Endometrium (tissue), 2 donors: ENCODE measurements at regions not wholly inside any gene's neighbourhood (a gene's known extent, or its start where the extent isn't known, plus 50 kb on each side); places are given as distances from the start of the nearest gene placed in this dataset.
"Not testable (repeated sequence)": the region's sequence is repeated elsewhere in the genome, so short reads cannot be mapped to it uniquely, and the experiment has no call there.

Source experiments
- FAIRE-seq: peaks from 2 replicates; lab custom pipeline; 2012; peaks lifted over from hg19 to GRCh38; lab: Jason Lieb, UNC
- donor health status: control.
- donor health status: control.

DNA sequence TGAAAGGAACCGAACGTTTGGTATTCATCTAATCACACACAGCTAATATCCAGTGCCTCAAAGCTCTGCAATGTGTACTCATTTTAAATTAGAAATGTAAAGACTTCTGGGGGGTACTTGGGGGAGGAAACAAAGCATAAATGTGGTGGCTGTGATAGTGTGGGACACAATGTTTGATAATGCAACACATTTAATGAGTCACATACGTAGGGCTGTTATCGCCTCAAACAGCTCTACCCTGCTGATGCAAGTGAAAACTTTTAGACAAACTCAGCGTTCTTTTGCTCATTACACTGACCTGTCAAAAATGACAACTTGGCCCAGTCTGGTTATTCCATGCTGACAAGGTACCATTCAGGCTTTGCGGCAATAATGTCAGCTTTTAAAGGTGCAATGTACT, 1227.1 kb upstream of the CELF4 start:
- no peak for FAIRE-seq

DNA sequence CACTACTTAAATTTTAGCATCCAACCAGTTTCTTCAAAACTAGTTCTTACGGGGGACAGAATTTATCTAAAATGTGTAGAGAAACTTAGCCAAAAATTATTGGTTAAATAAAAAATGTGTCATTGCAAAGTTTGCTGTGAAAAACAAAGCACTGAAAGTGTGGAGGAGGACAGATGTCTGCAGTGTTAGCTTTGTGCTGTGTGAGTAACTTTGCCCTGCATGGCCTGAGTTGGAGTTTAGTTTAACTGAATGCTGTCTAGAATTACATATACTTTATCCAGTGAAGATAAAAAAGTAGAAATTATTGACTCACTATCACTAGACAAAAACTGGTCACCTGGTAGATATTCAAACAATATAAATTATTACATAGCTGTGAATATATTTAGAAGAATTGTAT, 1225.2 kb upstream of the CELF4 start:
- no peak for FAIRE-seq

DNA sequence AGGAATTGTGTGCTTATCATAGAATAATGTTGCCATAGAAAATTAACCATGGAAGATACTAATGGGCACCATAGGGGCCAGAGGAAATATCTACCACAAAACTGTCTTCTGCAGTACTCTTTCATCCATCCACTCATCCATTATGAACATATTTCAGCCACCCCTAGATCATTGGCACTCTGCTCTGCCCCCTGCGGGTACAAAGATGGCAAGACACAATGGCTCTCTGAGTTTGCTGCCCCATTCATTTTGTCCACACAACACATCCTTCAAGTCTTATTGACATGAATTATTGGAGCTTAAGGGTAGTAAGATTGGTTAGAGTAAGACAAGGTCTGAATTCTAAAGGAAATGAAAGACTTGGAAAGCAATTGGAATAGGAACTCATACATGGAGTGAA, 1224.7 kb upstream of the CELF4 start:
- no peak for FAIRE-seq

DNA sequence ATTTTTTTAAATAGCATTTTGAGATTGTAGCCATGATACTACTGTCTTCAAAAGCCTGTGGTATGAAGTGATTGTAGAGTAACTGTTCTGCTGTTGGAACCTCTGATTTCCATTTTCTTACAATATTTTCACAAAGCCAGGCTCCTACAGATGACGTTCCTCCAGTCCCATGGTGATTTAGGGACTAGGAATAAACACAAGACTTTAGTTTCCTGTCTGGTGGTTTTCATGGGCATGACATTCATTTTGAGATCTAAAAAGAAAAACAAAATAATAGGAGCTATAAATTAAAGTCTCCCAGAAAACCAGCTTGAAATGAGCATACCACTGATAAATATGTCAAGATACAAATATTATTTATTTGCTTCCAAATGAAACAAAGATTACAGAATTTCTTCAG, 1223.5 kb upstream of the CELF4 start:
- no peak for FAIRE-seq

DNA sequence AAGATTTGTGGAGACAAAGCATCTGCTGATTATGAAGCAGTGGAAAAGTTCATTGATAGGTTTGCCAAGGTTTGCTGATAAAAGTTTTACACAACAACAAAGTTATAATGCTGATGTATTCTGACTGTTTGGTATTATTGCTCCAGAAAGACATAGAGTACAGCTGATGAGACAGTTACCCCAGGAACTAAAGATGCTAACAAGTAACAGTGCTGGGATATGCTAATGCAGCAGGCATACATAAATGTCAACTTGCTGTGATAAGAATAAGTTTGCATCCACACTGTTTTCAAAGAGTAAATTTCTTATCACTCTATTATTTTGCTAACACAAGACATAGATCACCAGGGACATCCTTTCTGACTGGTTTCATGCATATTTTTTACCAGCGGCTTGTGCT, 1221.3 kb upstream of the CELF4 start:
- FAIRE-seq, result no peak

DNA sequence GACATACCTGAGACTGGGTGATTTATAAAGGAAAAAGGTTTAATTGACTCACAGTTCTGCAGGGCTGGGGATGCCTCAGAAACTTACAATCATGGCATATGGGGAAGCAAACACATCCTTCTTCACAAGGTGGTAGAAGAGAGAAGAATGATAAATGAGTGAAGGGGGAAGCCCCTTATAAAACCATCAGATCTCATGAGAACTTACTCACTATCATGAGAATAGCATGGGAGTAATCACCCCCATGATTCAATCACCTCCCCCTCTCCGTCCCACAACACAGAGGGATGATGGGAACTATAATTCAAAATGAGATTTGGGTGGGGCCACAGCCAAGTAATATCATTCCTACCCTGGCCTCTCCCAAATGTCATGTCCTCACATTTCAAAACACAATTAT, 1206.0 kb upstream of the CELF4 start:
- FAIRE-seq, result not testable (repeated sequence)

DNA sequence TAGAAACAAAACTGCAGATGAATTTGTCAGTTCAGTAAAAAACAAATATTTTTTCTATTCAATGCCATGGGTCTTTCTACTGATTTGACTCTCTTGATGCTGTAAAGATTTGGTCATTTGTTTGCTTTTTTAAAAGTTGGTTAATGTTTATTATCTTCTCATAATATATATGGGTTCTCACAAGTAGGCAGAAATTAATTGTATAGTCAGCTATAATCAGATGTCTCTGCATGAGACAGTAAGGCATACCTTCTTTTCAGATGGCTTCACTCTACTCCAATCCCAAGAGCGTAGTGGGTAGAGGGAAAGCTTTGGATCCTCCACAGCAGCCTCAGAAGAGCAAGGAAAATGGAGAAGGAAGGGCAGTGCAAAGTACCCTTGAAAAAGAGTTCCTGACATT, 1202.9 kb upstream of the CELF4 start:
- FAIRE-seq, result no peak

DNA sequence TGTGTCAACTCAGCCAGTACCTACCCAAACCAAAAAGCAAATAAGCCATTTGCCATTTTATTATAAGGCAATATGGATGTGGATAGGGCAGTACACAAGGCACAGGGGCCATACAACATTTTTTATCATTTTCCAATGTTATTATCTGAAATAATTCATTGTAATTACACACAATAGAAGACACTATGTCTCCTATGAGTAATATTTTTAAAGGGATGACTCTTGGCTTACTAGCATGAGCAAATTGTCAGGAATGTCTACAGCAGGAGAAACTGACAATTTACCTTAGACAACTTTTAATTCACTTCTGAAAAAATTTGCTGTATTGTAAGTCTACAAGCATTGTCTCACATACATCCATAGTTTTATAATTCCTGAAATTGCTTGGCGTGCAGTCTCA, 1193.9 kb upstream of the CELF4 start:
- no peak for FAIRE-seq

DNA sequence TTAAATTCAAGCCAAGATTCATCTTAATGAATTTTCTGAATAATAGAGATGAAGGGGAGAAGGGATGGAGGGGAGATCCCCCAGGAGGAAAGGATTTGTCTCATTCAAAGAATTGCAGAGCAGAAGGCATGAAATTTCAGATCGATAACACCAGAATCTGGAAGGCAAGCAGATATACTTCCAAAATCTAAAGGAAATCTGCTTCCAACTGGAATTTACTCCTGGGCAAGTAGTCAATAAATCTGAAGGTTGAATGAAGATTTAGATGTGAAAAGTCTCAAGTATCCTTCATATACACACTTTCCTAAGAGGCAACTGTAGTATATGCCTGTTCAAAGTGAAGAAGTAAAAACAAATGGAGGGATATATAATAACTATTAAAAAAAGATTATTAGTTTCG, 1190.8 kb upstream of the CELF4 start:
- FAIRE-seq, result no peak

DNA sequence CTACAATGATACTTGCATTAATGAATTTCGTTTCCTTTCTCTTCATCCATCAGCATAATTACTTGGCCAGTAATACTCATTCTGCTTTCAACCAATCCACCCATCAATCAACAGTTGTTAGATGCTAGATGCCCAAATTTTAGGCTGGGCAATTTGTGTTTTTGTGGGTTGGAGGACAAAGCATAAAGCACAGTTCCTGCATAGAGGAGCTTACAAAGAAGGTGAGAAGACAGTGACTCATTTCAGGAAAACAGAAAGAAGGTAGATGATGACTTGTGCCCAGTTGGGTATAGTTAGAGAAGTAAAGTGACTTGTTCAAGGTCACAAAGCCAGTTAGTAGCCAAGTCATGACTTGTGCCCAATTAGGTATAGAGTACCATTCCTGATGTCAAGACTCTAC, 1186.8 kb upstream of the CELF4 start:
- FAIRE-seq, result no peak

DNA sequence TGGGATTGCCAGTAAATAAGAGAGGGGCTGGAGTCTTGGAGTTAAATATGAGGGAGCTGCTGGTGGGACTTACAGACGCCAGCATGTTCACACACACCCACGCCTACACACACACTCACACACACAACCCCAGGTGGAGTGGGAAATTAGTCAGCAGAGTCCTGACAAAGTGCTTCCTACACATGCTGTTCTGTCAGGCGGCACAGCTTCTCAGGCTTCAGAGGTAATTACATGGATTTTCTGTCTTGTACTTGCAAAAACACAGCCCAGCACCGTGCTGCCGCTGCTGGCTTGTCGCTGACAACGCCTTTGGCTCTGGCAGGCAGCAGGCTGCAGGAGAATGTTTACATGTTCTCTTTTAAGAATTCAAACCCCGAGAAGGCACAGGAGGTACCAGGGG, 1186.3 kb upstream of the CELF4 start:
- no peak for FAIRE-seq

DNA sequence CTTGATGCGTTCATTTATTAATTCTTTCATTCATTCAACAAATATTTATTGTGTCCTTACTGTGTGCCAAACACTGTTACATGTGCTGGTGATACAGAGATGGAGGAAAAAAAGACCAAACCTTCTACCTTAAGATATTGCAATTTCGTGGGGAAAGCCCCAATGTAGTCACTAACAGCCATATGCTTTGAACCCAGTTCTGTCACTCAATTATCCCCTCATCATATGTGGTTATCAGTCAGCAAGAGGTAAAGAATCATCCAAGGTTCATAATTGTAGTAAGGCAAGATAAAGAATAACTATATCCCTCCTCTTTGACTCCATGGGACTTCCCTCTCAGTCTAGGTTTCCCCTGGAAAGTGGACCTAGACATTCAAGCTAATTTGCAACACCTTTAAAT, 1185.6 kb upstream of the CELF4 start:
- no peak for FAIRE-seq

DNA sequence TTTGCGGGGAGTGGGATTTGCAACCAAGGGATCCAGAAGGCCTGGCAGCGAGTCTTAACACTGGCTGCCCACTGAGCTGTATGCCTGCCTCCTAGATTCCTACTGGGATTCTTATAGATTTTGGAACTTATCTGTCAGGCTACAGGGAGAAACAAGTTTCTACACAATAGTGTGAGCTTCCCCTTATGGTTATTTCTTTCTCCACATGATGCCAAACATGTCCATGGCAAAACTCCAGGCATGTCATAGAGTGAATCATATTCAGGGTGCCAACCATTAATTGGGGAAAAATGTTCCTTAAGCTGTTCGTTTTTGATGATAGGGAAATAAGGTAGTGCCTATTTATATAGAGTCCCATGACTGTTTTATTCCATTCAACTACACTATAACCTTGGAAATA, 1185.2 kb upstream of the CELF4 start:
- FAIRE-seq, result no peak

DNA sequence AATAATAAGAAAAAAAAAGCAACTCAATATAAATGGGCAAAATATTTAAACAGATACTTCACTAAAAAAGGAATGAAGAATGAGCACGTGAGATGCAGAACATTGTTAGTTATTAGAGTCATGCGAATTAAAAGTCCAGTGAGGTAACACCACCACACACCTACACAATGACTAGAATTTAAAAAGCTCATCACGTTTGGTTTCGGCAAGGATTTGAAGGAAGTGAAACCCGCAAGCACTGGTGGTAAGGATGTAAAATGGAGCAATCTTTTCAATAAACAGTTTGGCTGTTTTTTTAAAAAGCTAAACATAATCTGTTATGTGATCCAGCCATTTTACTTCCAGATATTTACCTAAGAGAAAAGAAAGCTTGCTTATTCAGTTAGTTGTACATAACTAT, 1181.6 kb upstream of the CELF4 start:
- no peak for FAIRE-seq

DNA sequence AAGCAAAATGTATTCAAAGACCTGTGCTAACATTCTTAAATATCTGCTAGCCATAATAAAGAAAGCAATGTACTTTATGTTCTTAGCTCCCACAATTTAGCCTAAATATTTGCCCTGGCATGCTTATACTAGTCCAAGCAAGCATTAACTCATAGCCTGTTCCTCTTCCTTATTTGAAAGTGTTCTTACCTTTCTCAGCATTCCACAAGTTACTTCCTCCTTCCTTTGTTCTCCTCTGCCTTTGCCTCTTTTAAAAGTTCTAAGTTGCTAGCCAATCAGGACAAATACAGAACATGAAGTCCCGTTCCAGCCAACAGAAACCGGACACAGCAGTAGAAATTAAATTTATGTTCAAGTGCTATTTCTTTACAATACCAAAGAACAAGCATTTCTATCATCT, 1154.6 kb upstream of the CELF4 start:
- FAIRE-seq, result not testable (repeated sequence)

DNA sequence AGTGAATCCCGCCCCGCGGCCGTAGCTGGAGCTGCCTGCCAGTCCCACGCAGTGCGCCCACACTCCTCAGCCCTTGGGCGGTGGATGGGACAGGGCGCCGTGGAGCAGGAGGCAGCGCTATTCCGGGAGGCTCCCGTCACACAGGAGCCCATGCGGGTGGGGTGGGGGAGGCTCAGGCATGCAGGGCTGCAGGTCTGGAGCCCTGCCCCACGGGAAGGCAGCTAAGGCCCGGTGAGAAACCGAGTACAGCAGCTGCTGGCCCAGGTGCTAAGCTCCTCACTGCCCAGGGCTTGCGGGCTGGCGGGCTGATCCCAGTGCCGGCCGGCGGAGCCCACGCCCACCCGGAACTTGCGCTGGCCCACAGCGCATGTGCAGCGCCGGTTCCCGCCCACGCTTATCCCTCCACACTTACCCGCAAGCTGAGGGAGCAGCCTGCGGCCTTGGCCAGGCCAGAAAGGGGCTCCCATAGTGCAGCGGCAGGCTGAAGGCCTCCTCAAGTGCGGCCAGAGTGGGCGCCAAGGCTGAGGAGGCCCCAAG, 1152.8 kb upstream of the CELF4 start:
- no peak for FAIRE-seq

DNA sequence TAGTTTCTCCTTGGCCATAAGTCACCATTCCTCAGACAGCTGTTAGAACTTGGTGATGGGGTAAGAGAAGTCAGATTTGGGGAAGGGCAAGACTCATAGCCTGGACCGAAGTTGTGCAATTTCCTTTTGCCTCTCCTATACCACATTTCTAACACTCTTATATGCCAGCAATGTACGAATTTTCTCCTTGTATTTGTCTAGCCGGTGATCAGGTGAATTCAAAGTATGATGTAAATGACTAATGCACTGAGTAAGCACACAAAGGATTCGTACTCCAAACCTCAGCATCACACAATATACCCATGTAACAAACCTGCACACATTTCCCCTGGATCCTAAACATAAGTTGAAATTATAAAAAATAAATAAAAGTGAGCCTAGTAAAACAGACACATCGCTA, 1143.5 kb upstream of the CELF4 start:
- no peak for FAIRE-seq

DNA sequence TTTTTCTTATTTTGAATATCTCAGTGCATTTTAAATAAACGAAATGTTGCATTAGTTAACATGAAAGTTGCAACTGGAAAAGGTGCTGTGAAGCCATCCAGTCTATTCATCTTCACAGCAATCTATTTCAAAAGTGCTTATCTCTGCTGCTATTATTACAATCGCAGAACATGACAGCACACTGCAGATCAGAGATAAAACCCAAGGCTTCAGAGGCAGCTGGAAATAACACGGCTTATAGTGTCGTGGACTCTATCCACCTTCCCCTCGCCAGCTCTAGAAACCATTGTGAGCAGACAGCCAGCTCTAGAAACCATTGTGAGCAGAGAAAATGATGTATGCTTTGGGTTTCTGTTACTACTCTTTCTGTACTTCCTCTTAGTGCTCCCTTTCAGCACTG, 1140.8 kb upstream of the CELF4 start:
- FAIRE-seq, result no peak

DNA sequence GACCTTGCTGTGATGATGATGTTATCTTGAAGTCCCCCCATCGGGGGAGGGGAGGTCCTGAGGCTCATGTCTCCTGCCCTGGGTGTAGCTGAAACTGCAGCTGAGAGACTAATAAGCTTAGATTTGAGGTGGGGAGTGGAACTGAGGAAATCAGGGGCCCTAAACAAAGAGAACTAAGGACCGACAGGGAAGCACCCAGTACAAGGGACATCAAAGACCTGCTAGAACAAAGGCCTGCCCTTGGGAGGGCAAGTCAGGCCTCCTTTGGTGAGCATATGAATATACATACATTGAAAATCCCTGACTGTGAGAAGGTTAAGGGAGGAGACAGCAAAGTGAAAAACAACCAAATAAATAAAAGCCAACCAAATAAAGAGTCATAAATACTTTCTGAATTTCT, 1132.5 kb upstream of the CELF4 start:
- FAIRE-seq, result no peak

DNA sequence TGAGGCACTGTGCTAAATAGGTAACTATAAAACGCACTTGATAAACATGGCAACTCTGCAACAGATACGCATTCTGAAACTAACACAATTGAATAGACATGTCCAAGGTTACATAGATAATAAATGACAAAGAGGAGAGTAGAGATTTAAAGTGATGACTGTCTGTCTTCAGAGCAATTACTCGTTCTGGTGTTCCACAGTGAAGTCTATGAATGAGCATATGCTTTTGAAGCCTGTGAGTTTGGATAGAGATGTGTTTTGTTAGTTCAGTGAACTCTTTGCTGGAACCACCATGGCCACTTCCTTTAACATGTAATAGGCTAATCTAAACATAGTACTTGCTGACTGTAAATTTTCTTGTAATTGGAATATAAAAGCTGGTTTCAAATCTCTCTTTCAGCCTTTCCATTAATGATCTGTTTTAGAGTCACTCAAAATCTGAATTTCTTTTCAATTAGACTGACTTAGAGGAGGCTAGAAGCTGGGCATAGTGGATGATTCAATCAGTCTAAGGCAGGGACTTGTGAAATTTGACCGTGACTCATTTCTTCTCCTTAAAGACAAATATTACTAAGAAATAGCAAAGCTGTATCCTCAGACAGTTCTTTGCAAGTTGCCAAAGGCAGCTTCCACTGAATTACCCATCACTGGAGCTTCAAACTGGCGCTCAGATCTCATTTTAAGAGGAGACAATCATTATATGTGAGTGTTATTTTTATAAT, 1130.1 kb upstream of the CELF4 start:
- no peak for FAIRE-seq

DNA sequence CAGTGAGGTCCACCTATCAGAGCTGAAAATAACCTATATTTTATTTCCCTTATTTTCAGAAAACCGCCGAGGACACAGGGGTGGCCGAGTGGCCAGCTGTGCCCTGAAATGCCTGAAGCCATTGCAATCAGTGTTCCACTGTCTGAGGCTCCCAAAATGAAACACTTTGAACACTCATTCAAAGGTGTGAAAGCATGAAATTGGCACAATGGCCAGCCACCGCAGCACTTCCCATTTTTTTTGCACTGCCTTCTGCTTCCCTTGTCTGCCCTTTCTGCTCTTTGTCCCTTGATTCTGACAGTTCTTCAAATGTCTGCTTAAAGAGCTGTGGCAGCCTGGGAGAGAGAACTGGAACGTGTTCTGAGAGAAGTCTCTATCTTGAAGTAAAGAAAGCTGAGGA, 1127.5 kb upstream of the CELF4 start:
- FAIRE-seq, result no peak

DNA sequence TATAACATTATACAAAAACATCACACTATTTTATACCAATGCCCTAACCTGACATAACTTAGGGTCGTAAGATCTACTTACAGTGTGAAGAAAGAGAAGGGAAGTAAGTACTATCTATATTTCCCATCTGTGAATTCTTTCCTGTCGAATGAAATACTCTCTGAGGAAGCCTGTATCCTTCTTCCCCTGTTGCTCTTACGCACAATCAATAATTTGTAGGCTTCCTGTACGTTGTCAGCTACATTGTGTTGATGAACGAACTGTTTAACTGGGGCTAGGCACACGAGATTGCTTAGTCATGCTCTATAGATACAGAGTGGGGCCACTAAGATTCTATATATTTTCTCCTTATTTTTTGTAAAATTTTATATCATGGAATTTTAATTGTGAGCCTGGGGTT, 1125.0 kb upstream of the CELF4 start:
- no peak for FAIRE-seq

DNA sequence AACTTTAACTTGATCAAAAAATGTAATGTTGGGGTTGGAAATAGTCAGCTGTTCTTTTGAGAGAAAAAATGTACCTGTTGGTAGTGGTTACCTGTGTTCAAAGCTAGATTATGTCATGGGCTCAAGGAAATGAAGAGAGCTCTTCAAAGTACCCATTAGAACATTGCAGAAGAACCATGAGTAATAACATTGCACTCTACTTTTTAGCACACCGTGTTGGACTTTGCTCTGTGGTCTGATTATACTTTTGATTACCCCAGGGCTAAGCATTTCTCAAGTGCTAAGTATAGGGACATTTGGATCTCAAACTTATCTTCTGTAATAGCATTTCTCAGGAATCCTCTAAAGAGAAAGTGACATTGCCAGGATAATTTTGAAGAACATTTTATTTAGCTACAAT, 1122.8 kb upstream of the CELF4 start:
- no peak for FAIRE-seq

DNA sequence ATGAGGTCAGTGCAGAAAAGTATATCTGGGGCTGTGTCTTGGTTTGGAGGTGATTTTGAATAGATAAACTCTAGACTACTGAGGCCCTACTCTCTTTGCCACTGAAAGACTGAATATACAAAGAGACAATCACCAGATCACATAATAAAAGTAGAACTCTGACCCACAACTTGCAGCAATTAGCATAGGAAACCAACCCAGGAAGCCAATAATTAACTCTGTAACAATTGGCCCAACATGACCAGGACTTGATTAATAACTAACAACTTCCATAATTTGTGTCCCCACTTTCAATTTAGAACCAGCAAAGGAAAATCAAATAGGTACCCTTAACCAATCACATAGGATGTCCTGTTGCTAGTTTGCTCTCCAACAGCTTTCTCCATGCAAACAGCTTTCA, 1104.9 kb upstream of the CELF4 start:
- no peak for FAIRE-seq

DNA sequence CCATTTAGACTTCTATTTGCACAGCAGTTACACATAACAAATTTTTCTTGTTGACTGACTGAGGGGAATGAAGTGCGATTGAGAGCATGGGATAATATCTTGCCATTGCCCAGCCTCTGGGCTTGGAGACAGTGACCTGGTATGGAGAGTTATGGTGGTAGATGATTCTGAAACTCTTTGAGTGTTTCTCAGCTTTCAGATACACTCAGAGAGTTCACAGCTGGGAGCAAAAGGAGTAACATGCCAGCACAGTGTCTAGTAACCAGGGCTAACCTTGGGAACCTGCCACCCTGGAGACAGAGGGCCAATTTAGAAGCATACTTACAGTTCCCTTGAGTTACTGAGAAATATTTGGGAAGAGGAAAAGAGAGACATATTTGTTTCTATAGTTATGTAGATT, 1099.3 kb upstream of the CELF4 start:
- no peak for FAIRE-seq
